ENCODE measurements at regions not wholly inside any gene's neighbourhood (a gene's known extent, or its start where the extent isn't known, plus 50 kb on each side); places are given as distances from the start of the nearest gene placed in this dataset.
A peak's percentile ranks its signal among the peaks of the same experiment; 100 is the strongest.

DNA sequence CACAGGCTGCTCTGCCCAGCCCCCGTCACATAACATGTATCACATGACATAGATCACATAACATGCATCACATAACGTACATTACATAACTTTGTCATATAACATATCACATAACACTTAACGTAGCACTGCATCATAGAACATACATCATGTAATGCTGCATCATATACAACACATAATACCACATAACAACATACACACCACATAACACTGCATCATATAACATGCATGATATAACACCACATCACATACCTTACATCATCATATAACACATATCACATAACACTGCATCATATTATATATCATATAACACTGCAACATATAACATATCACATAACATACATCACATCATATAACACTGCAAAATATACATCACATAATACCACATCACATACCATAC, 83.8 kb downstream of the AXIN2 start:
- DNase-seq: no peak

DNA sequence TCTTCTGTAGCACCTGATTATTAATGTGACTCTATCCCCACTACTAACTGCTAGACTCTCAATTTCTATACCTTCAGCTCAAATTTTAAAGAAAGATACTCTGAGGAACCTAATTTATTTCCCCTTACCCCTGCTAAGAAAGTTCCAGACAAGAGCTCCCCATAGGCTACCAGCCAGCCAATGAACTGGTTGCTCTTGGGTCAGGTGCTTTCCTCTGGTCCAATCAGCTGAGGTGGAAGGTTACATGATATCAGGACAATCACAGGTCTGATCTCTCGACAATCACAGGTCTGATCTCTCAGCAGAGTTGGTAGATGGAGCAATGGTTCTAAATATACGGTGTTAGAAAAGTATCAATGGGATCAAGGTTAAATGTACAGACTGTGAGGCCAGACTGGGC, 86.8 kb downstream of the AXIN2 start:
- DNase-seq: no peak

DNA sequence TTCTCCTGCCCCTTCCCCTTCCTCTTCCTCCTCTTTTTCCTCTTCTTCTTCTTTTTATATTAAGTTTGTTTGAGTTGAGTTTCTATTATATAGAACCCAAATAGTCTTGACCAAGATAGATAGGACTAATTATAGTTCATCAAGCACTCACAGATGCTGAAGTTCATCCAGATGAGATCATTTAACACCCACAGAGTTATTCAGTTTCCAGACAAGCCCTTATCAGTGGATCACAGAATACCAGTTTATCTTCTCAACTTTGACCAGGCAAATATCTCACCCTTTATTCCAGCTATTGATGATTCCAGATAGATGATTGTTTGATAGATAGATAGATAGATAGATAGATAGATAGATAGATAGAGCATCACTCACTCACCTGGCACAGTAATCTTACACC, 87.5 kb downstream of the AXIN2 start:
- DNase-seq: no peak

DNA sequence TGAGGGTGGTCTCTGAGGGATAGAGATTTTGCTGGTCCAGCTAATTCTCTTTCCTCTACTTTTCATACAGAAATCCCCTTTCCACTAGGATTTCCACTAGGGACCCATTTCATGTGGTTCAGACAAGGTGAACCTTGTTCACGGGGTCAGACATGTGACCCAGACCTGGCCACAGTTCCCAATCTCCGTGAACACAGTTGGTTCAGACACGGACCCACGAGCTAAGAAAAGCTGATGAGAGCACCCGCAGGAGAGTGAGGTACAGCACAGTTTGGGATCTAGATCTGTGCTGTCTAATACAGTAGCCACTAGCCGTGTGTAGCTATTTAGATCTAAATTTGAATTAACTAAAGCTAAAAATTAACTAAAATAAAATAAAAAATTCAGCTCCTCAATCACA, 88.1 kb downstream of the AXIN2 start:
- no peak for DNase-seq

DNA sequence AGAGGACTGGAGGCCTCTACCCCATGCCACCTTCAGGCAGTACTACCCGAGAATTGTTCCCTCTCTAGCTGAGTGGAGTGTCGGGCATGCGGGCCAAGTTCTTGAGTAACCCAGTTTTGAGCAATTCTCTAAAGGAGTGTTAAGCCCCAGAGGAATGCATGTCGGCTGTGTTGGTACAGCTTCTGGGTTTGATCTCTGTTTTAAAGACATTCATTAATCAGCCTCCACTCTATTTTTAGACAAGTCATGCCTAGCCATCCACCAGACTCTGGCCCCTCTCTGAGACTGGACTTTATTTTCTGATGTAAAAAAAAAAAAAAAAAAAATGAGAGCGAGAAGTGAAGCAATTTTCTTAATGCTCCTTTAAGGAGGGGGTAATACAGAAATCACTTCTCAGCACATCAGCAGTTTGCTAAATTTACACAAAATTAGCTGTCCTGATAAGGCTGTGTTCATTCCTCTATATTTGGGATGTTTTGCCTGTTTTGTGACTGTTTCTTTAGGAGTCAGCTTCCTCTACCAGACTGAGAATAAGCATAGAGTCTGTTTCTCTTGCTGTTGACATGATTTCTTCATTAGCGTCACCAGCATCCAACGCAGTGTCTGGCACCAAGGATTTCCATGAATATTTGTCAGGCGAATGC, 88.7 kb downstream of the AXIN2 start:
- no peak for DNase-seq

DNA sequence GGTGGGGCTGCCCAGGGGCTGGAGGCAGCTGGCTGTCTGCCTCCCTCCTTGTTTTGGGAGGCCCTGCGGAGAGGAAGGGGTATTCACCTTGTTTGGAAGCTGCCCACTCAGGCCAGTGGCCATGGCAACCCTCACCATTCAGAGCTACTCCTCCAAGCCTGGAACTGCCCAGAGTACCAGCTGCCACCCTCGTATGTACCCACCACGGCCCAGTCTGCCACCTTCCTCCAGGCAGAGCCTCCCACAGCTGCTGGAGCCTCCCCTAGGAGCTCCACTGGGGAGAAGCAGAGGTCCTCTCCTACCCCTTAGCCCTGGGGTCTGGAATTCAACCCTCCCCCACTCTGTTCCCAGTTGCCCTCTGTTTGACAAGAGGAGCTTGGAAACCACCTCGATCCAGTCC, 90.7 kb downstream of the AXIN2 start:
- no peak for DNase-seq

DNA sequence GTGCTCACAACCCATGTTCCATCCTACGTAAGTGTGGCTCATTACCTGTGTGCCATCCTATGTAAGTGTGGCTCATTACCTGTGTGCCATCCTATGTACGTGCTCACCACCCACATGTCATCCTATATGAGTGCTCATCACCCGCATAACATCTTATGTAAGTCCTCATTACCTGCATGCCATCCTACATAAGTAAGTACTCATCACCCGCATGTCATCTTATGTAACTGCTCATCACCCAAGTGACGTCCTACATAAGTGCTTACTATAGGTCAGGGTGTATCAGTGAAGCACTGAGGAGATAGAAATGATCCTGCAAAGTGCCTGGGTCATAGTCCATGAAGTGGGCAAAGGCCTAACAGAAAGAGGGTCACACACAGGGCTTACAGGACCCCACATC, 93.1 kb downstream of the AXIN2 start:
- DNase-seq: no peak

DNA sequence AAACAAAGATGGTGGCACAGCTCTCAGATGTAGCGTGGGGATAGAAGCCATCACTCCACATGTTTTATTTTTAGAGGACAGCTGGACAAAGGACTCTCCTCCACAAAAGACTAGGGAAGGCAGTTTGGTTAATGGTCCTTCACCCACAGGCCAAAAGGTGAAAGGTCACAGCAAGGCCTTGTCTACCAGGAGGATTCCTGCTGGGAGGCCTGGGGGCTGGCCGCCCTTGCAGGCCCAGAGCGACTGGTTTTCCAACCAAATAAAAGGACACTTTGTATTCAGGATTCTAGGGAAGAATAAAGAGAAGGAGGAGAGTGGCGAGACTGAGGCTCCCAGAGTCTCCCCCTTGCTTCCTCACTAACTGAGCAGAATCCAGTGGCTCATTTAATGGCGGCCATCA, 94.3 kb downstream of the AXIN2 start:
- no peak for DNase-seq

DNA sequence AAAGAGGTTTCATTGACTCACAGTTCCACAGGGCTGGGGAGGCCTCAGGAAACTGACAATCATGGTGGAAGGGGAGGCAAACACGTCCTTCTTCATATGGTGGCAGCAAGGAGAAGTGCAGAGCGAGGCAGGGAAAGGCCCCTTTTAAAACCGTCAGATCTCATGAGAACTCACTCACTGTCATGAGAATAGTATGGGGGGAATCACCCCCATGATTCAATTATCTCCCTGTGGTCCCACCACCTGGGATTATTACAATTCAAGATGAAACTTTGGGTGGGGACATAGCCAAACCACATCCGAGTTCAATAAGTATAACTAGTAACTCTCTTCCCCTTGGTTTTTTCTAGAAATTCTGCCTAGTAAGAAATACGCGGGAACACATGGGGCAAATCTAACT, 94.9 kb downstream of the AXIN2 start:
- DNase-seq: no peak

DNA sequence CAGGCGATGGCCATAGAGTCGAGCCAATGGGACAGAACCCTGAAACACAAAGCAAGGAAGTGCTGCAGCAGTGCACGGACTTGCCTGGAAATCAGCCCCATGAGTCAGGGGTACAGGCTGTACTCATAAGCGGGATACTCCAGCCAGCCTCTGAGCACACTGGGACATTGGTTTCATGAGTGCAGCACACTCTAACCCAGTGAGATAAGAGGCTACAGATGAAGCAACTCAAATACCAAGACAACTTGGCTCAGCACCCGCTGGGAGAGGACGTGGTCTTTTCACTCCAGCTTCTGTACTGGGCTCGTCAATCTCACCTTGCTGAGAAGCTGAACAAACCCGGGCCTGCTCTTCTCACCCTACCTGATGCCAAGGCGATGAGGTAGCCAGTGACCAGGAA, 98.2 kb downstream of the AXIN2 start:
- no peak for DNase-seq

DNA sequence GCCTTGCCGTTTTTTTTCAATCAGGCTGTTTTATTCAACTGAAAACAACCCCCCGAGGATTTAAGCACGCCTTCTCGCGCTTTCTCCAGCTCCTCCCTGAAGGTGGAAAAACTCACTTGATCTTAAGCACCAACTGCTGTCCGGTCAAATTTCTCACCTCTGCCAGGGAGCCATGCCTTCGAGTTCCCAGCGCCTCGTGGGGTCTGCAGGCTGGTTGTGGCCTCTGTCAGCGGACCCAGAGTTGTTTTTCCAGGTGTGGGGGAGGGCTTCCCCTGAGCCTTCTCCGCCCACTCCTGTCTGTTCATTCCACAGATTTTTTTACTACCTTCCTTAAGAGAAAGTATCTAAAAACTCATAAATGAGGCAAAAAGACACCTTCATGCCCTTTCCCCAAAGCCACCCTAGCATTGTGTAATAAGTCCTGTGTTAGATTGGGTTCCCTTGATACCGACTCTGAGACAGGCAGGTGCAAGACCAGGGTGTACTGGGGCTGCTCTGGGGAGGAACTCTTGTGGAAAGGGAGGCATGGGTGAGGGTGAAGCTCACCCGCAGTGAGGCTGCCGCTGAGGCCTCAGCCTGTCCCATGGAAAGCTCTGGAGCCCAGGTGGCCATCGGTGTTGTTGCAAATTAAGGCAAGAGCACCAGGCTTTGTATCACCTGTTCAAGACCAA, 101.6 kb downstream of the AXIN2 start:
- DNase-seq: no peak

DNA sequence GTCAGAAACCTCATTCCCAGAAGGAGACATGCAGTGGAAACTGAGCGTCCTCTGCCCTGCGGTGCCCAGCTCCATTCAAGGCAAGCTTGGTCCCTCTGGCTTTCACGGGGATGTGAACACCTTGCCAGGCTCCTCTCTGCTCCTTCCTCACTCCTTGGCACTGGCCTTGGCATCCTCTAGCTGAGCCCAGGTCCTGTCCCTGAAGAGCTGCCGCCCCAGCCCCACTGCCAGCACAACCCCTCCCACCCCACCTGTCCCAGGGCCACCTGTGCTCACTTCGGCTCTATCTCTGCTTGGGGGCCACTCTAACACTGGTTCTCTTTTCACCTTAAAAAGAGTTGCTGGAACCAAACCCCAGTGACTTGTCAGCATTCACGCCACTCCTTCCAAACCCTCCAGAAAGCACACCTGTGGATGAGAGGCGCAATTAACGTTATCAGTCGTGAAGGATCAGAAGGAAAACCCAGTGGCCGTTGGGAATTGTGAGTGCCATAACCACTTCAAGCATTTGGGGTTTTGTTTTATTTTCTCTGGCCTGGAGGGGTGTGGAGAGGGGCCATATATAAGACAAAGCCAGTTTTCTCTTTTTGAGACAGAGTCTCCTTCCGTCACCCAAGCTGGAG, 103.7 kb downstream of the AXIN2 start:
- no peak for DNase-seq

DNA sequence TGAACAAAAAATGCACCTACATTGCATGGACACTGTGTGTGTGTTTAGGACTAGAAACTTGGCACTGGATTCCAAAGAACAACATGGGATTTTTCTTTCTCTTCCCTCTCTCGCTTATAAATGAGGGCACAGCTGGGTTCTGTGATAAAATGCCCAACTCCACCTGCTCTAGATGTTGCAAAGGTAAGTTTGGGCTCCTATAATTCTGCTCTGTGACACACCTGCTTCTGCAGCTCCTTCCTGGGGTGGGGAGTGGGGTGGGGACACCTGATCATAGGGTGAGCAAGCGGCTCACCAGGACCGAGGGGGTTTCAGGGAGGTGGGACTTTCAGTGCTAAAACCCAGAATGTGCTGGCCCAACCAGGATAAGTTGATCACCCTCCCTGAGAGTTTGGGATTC, 104.3 kb downstream of the AXIN2 start:
- DNase-seq: no peak

DNA sequence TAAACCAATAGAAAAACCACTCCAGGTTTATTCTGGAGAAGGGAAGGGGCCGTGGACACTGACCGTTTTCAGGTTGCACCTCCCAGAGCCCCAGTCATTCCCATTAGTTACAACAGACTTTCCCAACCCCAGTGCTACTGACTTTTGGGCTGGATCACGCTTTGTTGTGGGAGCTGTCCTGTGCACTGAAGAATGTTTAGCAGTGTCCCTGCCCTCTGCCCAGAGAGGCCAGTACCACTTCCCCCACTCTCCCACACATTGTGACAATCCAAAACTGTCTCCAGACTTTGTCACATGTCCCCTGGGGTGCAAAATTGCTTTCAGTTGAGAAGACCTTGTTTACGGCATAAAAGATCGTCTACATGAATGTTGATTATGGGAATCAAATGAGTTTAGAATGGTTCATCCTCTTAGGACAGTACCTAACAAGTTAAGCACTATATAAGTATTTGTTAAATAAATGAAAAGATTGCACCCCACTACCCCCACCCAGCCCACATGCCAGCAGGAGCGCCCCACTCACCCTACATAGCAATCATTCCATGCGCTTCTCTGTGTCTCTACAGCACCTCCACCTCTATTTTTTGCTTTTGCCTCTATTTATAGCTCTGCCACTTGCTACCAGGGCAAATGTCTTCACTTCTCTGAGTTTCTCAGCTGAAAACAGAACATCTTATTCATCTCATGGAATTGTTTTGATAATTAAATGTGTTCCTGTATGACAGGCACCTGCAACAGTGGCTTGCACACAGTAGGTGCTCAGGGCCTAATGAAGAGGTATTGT, 104.9 kb downstream of the AXIN2 start:
- no peak for DNase-seq

DNA sequence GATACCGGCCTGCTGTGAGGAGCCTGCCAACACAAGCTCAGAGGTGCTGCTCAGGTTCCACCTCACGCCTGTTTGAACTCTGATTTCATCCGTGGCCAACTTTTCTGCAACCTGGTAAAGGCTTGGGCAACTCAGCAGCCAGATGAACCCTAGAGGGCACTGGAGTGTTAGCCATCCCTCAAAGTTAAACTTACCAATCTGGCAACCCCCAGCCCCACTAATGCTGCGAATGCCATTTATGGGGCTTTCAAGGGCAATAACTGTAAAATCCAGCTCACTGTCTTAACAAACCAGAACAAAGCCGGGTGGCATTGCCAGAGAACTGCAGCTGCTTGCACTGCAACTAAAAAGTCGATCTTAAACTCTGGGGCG, 105.5 kb downstream of the AXIN2 start:
- DNase-seq: peak; percentile 37

DNA sequence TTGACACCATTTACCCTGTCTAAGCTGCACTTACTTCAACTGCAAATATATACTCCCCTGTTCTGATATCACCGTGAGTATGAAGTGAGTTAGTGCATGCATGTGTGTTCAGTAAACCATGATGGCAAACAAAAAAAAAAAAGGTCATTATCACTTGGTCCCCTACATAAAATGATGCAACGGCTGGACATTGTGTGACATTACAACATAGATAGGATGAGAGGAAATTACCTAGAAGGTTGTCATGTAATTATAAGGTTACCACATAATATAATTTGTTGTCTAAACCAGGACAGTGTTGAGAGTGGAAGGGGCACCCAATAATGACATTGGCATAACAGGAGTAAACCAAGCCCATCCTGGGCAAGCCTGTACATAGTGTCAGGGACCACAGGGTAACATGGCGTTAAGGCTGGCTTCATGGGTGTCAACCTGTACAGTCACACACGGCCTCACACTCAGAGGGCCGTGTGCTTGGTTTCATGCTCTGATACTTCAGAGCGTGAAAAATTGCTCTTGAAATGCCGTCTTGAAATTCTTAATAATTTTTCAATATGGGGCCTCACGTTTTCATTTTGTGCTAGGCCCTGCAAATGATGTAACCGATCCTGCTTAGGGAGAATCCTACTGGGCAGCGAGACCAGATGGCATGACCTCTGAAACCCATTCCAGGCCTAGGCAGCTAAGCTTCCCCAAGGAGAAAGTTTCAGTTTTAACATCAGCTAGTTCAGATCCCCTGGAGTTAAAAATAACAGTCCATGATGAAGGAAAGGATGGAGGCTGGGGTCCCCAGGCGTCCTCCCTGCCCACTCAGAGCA, 106.1 kb downstream of the AXIN2 start:
- DNase-seq: no peak

DNA sequence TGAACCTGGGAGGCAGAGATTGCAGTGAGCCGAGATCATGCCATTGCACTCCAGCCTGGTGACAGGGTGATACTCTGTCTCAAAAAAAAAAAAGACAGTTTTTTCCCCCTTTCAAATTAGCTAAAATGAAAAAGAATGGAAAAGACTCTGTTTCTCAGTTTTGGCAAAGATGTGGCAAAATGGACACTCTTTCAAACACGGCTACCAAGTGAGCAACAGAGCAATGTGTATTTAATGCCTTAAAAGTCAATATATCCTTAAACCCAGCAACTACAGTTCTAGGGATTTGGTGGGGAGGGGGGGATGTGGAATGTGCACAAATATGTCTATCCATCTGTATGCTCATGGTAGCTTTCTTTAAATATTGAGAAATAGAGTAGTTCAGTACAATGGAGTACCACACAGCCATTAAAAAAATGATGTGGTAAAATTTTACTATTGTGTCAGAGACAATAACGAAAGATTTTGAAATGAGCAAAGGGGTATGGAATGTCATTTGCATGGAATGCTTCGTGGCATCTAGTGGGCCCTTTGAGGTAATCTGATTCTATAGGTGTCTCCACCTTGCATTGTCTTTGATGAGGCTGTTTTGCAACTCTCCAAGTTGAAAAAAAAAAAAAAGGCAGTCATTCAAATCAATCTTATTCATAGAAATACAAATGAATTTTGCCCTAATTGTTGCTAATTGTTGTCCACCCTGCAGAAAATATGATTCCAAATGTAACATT, 108.1 kb downstream of the AXIN2 start:
- no peak for DNase-seq

DNA sequence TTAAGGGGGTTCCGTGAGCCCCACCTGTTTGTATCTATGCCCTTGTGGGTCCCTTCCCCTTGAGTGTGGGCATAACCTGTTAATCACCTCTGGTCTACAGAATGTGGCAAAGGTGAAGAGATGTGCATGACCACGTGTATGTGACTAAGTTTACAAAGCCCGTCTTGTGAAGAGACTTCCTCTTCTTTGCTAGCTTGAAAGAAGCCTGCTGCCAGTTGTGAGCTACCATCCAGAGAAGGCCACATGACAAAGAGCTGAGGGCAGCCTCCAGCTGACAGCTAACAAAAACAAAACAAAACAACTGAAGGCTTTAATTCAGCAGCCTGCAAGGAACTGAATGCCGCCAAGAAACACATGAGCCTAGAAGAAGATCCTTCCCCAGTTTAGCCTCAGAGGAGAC, 112.0 kb downstream of the AXIN2 start:
- DNase-seq: no peak

DNA sequence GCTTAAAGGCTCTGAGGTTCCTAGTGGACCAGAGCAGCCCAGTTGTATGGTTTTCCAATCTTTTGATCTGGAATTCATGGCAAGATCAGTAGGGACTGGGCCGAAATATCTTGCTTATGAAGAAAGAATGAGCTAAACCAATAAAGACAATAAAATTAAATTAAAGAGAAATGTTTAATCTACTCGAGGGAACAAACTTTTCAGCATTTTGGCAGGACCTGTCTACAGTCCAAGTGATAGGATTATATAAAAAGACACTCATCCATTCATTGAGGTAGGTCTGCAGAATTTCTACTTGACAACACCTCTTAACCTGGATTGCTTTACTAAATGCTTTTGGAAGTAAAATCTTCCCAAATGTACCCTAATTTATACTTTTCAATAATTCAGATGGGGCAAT, 113.6 kb downstream of the AXIN2 start:
- no peak for DNase-seq

DNA sequence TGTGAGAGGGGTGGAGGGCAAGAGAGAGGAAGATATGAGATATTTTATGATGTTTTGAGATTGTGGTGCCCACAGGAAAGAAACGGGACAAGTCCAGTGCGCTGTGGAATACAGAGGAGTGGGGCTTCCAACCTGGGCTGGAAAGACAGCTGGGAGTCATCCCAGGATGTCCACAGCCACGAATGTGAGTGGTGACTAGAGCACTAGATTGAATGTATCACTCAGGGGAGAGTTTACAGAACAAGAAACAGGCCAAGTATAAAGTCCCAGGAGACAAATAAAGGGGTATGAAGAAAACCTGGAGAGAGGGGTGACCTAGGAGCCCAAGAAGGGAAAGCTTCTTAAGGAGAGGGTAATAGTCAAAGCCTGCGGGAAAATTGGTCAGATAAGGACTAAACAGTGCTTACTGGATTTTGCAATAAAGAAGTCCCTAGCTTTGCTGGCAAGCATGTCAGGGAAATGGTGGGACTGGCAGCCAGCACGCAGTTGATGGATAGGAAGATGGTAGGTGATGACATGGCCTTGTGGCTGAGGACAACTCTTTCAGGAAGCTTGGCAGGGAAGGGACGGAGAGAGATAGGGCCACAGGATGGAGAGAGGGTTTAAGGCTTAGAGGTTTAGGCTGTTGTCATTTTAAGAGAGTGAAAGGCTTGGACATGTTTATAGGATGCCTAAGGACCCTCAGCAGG, 114.5 kb downstream of the AXIN2 start:
- no peak for DNase-seq

DNA sequence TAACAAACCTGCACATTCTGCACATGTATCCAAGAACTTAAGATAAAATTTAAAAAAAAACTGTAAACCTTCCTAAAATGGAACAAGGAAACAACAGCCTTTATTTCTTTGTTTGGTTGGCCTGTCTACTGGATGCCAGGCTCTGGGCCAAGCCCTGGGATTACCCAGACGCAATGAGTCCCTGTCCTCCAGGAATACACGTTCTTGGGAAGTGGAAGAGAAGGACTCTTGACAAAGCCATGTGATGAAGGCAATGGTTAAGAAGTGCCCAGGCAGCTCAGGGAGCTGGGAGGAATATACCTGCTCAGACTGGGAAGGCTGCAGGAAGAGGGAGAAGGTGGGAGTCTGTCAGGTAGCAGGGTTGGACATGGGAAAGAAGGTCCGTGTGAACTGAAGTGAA, 115.4 kb downstream of the AXIN2 start:
- no peak for DNase-seq

DNA sequence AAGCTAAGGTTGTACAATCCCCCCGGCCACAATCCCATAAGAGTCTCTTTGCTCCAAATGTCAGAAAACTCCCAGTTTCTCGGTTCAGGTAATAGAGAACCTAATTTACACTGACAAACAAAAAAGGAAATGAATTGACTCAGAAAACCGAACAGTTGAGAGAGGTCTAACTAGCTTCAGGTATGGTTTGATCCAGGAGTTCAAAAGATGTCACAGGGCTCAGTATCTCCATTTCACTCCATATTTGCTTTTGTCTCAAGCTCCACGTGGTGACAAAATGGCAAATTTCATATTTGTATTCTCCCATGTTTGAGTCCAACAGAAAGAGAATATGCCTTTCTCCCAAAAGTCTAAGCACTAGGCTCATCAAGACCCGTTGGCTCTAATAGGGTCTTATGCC, 117.4 kb downstream of the AXIN2 start:
- DNase-seq: no peak
